ENCODE measurements at regions not wholly inside any gene's neighbourhood (a gene's known extent, or its start where the extent isn't known, plus 50 kb on each side); places are given as distances from the start of the nearest gene placed in this dataset.

GRCh38 chr11:92870196-92870832 lies 99.1 kb upstream of the MTNR1B start:
- DNase-seq (ENCODE audit: extremely low read depth, insufficient read length): no peak
- H3K4me3 ChIP-seq (replicated peaks; ENCODE audit: low read depth, low read length): no peak overlapping the region
- no peaks in the 10 kb centered on the region; the same call in 1 of the 2 replicates for H3K27me3 ChIP-seq (replicated peaks; ENCODE audit: control insufficient read depth, insufficient read depth, low read length)

GRCh38 chr11:92873551-92873950 lies 95.9 kb upstream of the MTNR1B start:
- no peak for TF ChIP-seq CTCF (IDR thresholded peaks at IDR 0.05; ENCODE audit: insufficient read depth, low read length, poor library complexity, severe bottlenecking)
- no peaks in the 10 kb centered on the region for H3K36me3 ChIP-seq (ENCODE audit: control insufficient read depth, insufficient read depth, low read length)
- H3K27me3 ChIP-seq (replicated peaks; ENCODE audit: control insufficient read depth, insufficient read depth, low read length): no peaks in the 10 kb centered on the region; the same call in 1 of the 2 replicates
- DNase-seq (ENCODE audit: extremely low read depth, insufficient read length): no peak
- H3K4me3 ChIP-seq (replicated peaks; ENCODE audit: low read depth, low read length): no peak overlapping the region

More at GRCh38 chr11:92870196-92870832, 99.1 kb upstream of the MTNR1B start:
- H3K36me3 ChIP-seq (ENCODE audit: control insufficient read depth, insufficient read depth, low read length): no peaks in the 10 kb centered on the region
- TF ChIP-seq CTCF (IDR thresholded peaks at IDR 0.05; ENCODE audit: insufficient read depth, low read length, poor library complexity, severe bottlenecking): no peak

- no peak for TF ChIP-seq CTCF (IDR thresholded peaks at IDR 0.05; ENCODE audit: insufficient read depth, low read length, poor library complexity, severe bottlenecking)
- DNase-seq (ENCODE audit: extremely low read depth, insufficient read length): no peak
- Histone ChIP-seq H3K4me3 (replicated peaks; ENCODE audit: low read depth, low read length) (no peak overlapping the region), H3K36me3 (ENCODE audit: control insufficient read depth, insufficient read depth, low read length) (no peaks in the 10 kb centered on the region), H3K27me3 (replicated peaks; ENCODE audit: control insufficient read depth, insufficient read depth, low read length) (no peaks in the 10 kb centered on the region; the same call in 1 of the 2 replicates)
Measured at GRCh38 chr11:92875473-92875872, 94.0 kb upstream of the MTNR1B start.

- DNase-seq (ENCODE audit: extremely low read depth, insufficient read length): no peak
- no peak overlapping the region for H3K4me3 ChIP-seq (replicated peaks; ENCODE audit: low read depth, low read length)
- no peaks in the 10 kb centered on the region for H3K36me3 ChIP-seq (ENCODE audit: control insufficient read depth, insufficient read depth, low read length)
- no peaks in the 10 kb centered on the region; the same call in 1 of the 2 replicates for H3K27me3 ChIP-seq (replicated peaks; ENCODE audit: control insufficient read depth, insufficient read depth, low read length)
- no peak for TF ChIP-seq CTCF (IDR thresholded peaks at IDR 0.05; ENCODE audit: insufficient read depth, low read length, poor library complexity, severe bottlenecking)
Measured at GRCh38 chr11:92879086-92879485, 90.4 kb upstream of the MTNR1B start.

- no peaks in the 10 kb centered on the region for H3K36me3 ChIP-seq (ENCODE audit: control insufficient read depth, insufficient read depth, low read length)
- H3K27me3 ChIP-seq (replicated peaks; ENCODE audit: control insufficient read depth, insufficient read depth, low read length): no peaks in the 10 kb centered on the region; the same call in none of the 2 replicates
- TF ChIP-seq CTCF (IDR thresholded peaks at IDR 0.05; ENCODE audit: insufficient read depth, low read length, poor library complexity, severe bottlenecking): no peak
- no peak for DNase-seq (ENCODE audit: extremely low read depth, insufficient read length)
- H3K4me3 ChIP-seq (replicated peaks; ENCODE audit: low read depth, low read length): no peak overlapping the region
Measured at GRCh38 chr11:92880381-92880780, 89.1 kb upstream of the MTNR1B start.
